Hepatocyte (in vitro differentiated cells): ENCODE measurements at regions not wholly inside any gene's neighbourhood (a gene's known extent, or its start where the extent isn't known, plus 50 kb on each side); places are given as distances from the start of the nearest gene placed in this dataset.

Experiments used
- DNase-seq: peaks from one replicate; pipeline ENCODE4 v3.0.0-alpha.2; 2016; ENCODE audit warnings: low spot score
- H2AFZ ChIP-seq: fragments of 200-600 bp; sonication (generic); 2 replicates; pipeline ENCODE4 v1.6.0; 2016; ENCODE audit warnings: antibody characterized with exemption, mild to moderate bottlenecking
- H3K27ac ChIP-seq: fragments of 200-600 bp; sonication (generic); 2 replicates; pipeline ENCODE4 v1.5.1; 2016; ENCODE audit warnings: mild to moderate bottlenecking
- H3K27me3 ChIP-seq: fragments of 200-600 bp; sonication (generic); 2 replicates; pipeline ENCODE4 v1.6.1; 2016
- H3K36me3 ChIP-seq: fragments of 200-600 bp; sonication (generic); replicated peaks from 2 replicates; pipeline ENCODE4 v1.5.1; 2016; ENCODE audit warnings: low read depth; ENCODE audit not compliant: insufficient read depth
- H3K4me1 ChIP-seq: fragments of 200-600 bp; sonication (generic); 2 replicates; pipeline ENCODE4 v1.5.1; 2016; ENCODE audit warnings: mild to moderate bottlenecking, moderate library complexity; ENCODE audit not compliant: insufficient read depth
- H3K4me2 ChIP-seq: fragments of 200-600 bp; sonication (generic); 2 replicates; pipeline ENCODE4 v1.6.0; 2016
- H3K4me3 ChIP-seq: fragments of 200-600 bp; sonication (generic); 2 replicates; pipeline ENCODE4 v1.5.1; 2016; ENCODE audit warnings: mild to moderate bottlenecking
- H3K79me2 ChIP-seq: fragments of 200-600 bp; sonication (generic); 2 replicates; pipeline ENCODE4 v1.6.0; 2017; ENCODE audit warnings: mild to moderate bottlenecking
- H3K9me2 ChIP-seq: fragments of 200-600 bp; sonication (generic); replicated peaks from 2 replicates; pipeline ENCODE4 v1.6.0; 2017; ENCODE audit warnings: mild to moderate bottlenecking; ENCODE audit not compliant: insufficient read depth
- H3K9me3 ChIP-seq: fragments of 200-600 bp; sonication (generic); 2 replicates; pipeline ENCODE4 v1.5.1; 2016; ENCODE audit warnings: low read depth, mild to moderate bottlenecking
- H4K20me1 ChIP-seq: fragments of 200-600 bp; sonication (generic); 2 replicates; pipeline ENCODE4 v1.6.0; 2016; ENCODE audit warnings: mild to moderate bottlenecking; ENCODE audit not compliant: insufficient read depth, poor library complexity, severe bottlenecking
- CTCF ChIP-seq: fragments of 200-600 bp; sonication (generic); IDR thresholded peaks from 2 replicates; pipeline ENCODE4 v1.5.1; 2016; ENCODE audit warnings: antibody characterized with exemption, mild to moderate bottlenecking; ENCODE audit not compliant: poor library complexity
- EZH2 ChIP-seq: fragments of 200-600 bp; sonication (generic); IDR thresholded peaks from 2 replicates; pipeline ENCODE4 v1.6.1; 2016; ENCODE audit warnings: antibody characterized with exemption, mild to moderate bottlenecking, borderline replicate concordance
- EZH2phosphoT487 ChIP-seq: fragments of 200-600 bp; sonication (generic); IDR thresholded peaks from one replicate; pipeline ENCODE4 v1.6.1; 2018; ENCODE audit warnings: antibody characterized with exemption, mild to moderate bottlenecking, low read depth, moderate library complexity; ENCODE audit not compliant: unreplicated experiment, severe bottlenecking
- WGBS: methylation state at CpG from one replicate; pipeline ENCODE4 v1.1.6; 2016; ENCODE audit warnings: low lambda C conversion rate; ENCODE audit errors: missing lambda C conversion rate; 5-methylcytosine and 5-hydroxymethylcytosine counted together

DNA sequence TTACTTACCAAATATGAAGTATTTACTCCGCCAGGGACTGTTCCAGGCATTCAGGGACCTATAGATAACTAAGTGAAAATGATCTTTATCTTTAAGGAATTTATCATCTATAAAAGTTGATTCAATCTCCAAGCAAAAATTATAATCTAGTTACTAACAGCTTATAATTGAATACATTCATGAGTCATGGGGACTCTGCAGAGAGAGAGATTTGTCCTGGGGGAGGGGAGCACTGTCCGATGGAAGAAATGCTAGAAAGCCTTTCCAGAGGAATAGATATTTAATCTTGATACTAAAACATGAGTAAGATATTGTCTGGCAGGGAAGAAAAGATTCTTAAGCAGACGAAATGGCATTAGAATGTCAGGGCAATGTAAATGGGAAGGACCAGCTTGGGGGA is 139.3 kb downstream of the CD164 start:
- WGBS: 85% methylated on average over 3 of the region's 3 CpGs
- H3K9me3 ChIP-seq: no peaks in the 10 kb centered on the region
- H3K4me3 ChIP-seq: no peak overlapping the region

GRCh38 chr6:109242029-109242428 is 140.2 kb downstream of the CD164 start:
- Histone ChIP-seq H3K27ac (no peak overlapping the region), H3K79me2 (no peaks in the 10 kb centered on the region), H2AFZ (no peak overlapping the region), H3K36me3 (no peaks in the 10 kb centered on the region), H3K9me3 (no peaks in the 10 kb centered on the region), H3K4me2 (no peak overlapping the region), H3K4me3 (no peak overlapping the region), H4K20me1 (no peaks in the 10 kb centered on the region), H3K9me2 (no peaks in the 10 kb centered on the region), H3K4me1 (peaks cover 11% of the 10 kb centered on the region), H3K27me3 (no peaks in the 10 kb centered on the region)
- 77% methylated on average over 2 of the region's 2 CpGs for WGBS
- DNase-seq: no peak
- no peak for TF ChIP-seq EZH2phosphoT487
- no peak for TF ChIP-seq EZH2
- no peak for TF ChIP-seq CTCF

More for the DNA sequence above, 139.3 kb downstream of the CD164 start:
- no peaks in the 10 kb centered on the region for H3K79me2 ChIP-seq
- DNase-seq: no peak
- H3K4me2 ChIP-seq: no peak overlapping the region
- no peak overlapping the region for H3K27ac ChIP-seq
- H4K20me1 ChIP-seq: no peaks in the 10 kb centered on the region
- H3K27me3 ChIP-seq: no peaks in the 10 kb centered on the region
- no peaks in the 10 kb centered on the region for H3K9me2 ChIP-seq
- H3K4me1 ChIP-seq: peaks cover 11% of the 10 kb centered on the region
- H2AFZ ChIP-seq: no peak overlapping the region
- H3K36me3 ChIP-seq: no peaks in the 10 kb centered on the region
- no peak for TF ChIP-seq CTCF

GRCh38 chr6:109241199-109241598 is 141.1 kb downstream of the CD164 start:
- Histone ChIP-seq H3K27ac (no peak overlapping the region), H3K36me3 (no peaks in the 10 kb centered on the region), H4K20me1 (no peaks in the 10 kb centered on the region), H3K79me2 (no peaks in the 10 kb centered on the region), H2AFZ (no peak overlapping the region), H3K4me2 (no peak overlapping the region), H3K4me3 (no peak overlapping the region), H3K4me1 (peaks cover 11% of the 10 kb centered on the region), H3K9me3 (no peaks in the 10 kb centered on the region), H3K9me2 (no peaks in the 10 kb centered on the region), H3K27me3 (no peaks in the 10 kb centered on the region)
- 88% methylated on average over 2 of the region's 2 CpGs for WGBS
- TF ChIP-seq CTCF: no peak
- TF ChIP-seq EZH2phosphoT487: no peak
- no peak for TF ChIP-seq EZH2
- DNase-seq: no peak
